ENCODE measurements at regions not wholly inside any gene's neighbourhood (a gene's known extent, or its start where the extent isn't known, plus 50 kb on each side); places are given as distances from the start of the nearest gene placed in this dataset.

DNA sequence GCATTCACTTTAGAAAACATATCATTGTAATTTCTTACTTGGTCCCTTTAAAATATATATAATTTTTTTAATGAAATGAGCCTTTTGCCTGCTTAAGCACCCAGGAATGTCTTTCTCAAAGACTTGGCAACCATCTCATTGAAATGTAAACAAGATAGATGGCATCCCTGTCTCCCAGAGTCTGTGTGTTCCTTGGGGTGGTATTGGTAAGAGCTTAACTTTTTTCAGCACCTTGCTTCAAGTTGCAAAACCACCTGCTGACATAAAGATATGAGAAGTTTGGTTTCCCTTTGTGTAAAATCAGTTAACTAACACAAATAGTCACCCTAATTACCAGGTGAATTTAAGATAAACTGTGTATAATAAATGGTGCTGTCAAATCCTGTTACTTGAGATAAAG is 266.9 kb downstream of the DSC3 start:
- ChIA-PET POLR2A (no interaction called here), CTCF (ENCODE audit: low intra/inter-chr PET ratio, low total read pairs) (no interaction called here)
- Histone ChIP-seq H3K9ac (ENCODE audit: insufficient read depth, low read depth, low read length) (no peak overlapping the region), H3K27me3 (ENCODE audit: control insufficient read depth in 1 of 2, insufficient read depth in 2 of 2, low read length in 2 of 2) (no peaks in the 10 kb centered on the region), H3K4me1 (ENCODE audit: insufficient read depth, low read length) (no peaks in the 10 kb centered on the region), H3K36me3 (replicated peaks in 1 of 2; ENCODE audit: control insufficient read depth in 1 of 2, insufficient read depth in 2 of 2, low read length in 2 of 2) (no peaks in the 10 kb centered on the region), H3K9me3 (ENCODE audit: low read length) (peaks cover 24% of the 10 kb centered on the region), H3K4me3 (replicated peaks in 1 of 3; ENCODE audit: insufficient read depth in 1 of 3, low read depth in 2 of 3, low read length in 3 of 3) (no peak overlapping the region), H4K20me1 (ENCODE audit: insufficient read depth, low read length) (no peaks in the 10 kb centered on the region), H3K27ac (ENCODE audit: extremely low read length, insufficient read depth, low read length) (no peak overlapping the region), H2AFZ (ENCODE audit: low read length) (no peak overlapping the region), H3K79me2 (ENCODE audit: insufficient read depth, low read length) (no peaks in the 10 kb centered on the region), H3K4me2 (ENCODE audit: low read depth, low read length) (no peak overlapping the region)
- no TSS peak for BruUV-seq (replicated peaks)
- intact Hi-C loops (cut with micrococcal nuclease; ENCODE audit: unreplicated experiment) = no loop called here
- no peak for DNase-seq (ENCODE audit: low spot score)
- in situ Hi-C loops (cut with HindIII; ENCODE audit: extremely low pct_ligation_motif_present, low pct_unique_long_range_greater_than_20kb) = no loop called here
- no peak for FAIRE-seq
- no peak for ATAC-seq
- TF ChIP-seq ZNF619 (CRISPR knock-in tag; IDR thresholded peaks at IDR 0.05) (no peak), ZNF432 (CRISPR knock-in tag; IDR thresholded peaks at IDR 0.05; ENCODE audit: borderline replicate concordance) (no peak), ZBTB3 (CRISPR knock-in tag; IDR thresholded peaks at IDR 0.05; ENCODE audit: borderline replicate concordance, low read depth) (no peak), PAXIP1 (CRISPR knock-in tag; conservative IDR thresholded peaks at IDR 0.05) (no peak), TBX3 (IDR thresholded peaks at IDR 0.05; ENCODE audit: borderline replicate concordance) (no peak), ARNT2 (CRISPR knock-in tag; IDR thresholded peaks at IDR 0.05; ENCODE audit: low read depth) (no peak), ZNF18 (CRISPR knock-in tag; IDR thresholded peaks at IDR 0.05; ENCODE audit: insufficient replicate concordance) (no peak), ZNF280D (CRISPR knock-in tag; IDR thresholded peaks at IDR 0.05) (no peak), ZNF552 (CRISPR knock-in tag; IDR thresholded peaks at IDR 0.05; ENCODE audit: borderline replicate concordance) (no peak), SMAD9 (CRISPR knock-in tag; IDR thresholded peaks at IDR 0.05) (no peak), NR2F6 (IDR thresholded peaks at IDR 0.05) (no peak), NR2F6 (CRISPR knock-in tag; IDR thresholded peaks at IDR 0.05) (no peak), ZNF317 (CRISPR knock-in tag; IDR thresholded peaks at IDR 0.05) (no peak), ATAD3A (CRISPR knock-in tag; IDR thresholded peaks at IDR 0.05) (no peak)
- TF ChIP-seq, protein P1, sequence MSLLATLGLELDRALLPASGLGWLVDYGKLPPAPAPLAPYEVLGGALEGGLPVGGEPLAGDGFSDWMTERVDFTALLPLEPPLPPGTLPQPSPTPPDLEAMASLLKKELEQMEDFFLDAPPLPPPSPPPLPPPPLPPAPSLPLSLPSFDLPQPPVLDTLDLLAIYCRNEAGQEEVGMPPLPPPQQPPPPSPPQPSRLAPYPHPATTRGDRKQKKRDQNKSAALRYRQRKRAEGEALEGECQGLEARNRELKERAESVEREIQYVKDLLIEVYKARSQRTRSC (CRISPR knock-in tag; IDR thresholded peaks at IDR 0.05; ENCODE audit: low read depth) = no peak
